DMS53 (cell line): ENCODE measurements at regions not wholly inside any gene's neighbourhood (a gene's known extent, or its start where the extent isn't known, plus 50 kb on each side); places are given as distances from the start of the nearest gene placed in this dataset.
"Not testable (repeated sequence)": the region's sequence is repeated elsewhere in the genome, so short reads cannot be mapped to it uniquely, and the experiment has no call there.

ENCODE experiments used
- DNase-seq: peaks from one replicate; lab custom pipeline; 2025; lab: John Stamatoyannopoulos, UW

GRCh38 chr3:106121491-106122289 lies 252.9 kb upstream of the CBLB start:
- no peak for DNase-seq

- no peak for DNase-seq
These were observed 256.0 kb upstream of the CBLB start for GRCh38 chr3:106124818-106125217.

- DNase-seq, result no peak
These were observed 256.5 kb upstream of the CBLB start for GRCh38 chr3:106125321-106125720.

- no peak for DNase-seq
These were observed 257.4 kb upstream of the CBLB start for GRCh38 chr3:106126067-106126845.

GRCh38 chr3:106126846-106127235 lies 258.0 kb upstream of the CBLB start:
- no peak for DNase-seq

GRCh38 chr3:106129939-106130338 lies 261.1 kb upstream of the CBLB start:
- no peak for DNase-seq

- DNase-seq, result no peak
These were observed 261.8 kb upstream of the CBLB start for GRCh38 chr3:106130384-106131198.

GRCh38 chr3:106135451-106136160 lies 266.8 kb upstream of the CBLB start:
- DNase-seq, result no peak

- no peak for DNase-seq
These were observed 271.0 kb upstream of the CBLB start for GRCh38 chr3:106139826-106140225.

- DNase-seq, result peak; percentile 13
These were observed 271.6 kb upstream of the CBLB start for GRCh38 chr3:106140431-106140830.

GRCh38 chr3:106144030-106144429 lies 275.2 kb upstream of the CBLB start:
- DNase-seq, result no peak

GRCh38 chr3:106148440-106149082 lies 279.7 kb upstream of the CBLB start:
- not testable (repeated sequence) for DNase-seq

GRCh38 chr3:106157411-106157810 lies 288.6 kb upstream of the CBLB start:
- DNase-seq, result peak; percentile 78

- DNase-seq, result no peak
These were observed 291.6 kb upstream of the CBLB start for GRCh38 chr3:106160396-106160795.

GRCh38 chr3:106161246-106161645 lies 292.4 kb upstream of the CBLB start:
- peak; percentile 23 for DNase-seq

- no peak for DNase-seq
These were observed 298.9 kb upstream of the CBLB start for GRCh38 chr3:106167728-106168127.

GRCh38 chr3:106168962-106169750 lies 300.3 kb upstream of the CBLB start:
- DNase-seq, result peak; percentile 42

GRCh38 chr3:106170636-106171035 lies 301.8 kb upstream of the CBLB start:
- DNase-seq, result no peak

GRCh38 chr3:106172101-106172500 lies 303.3 kb upstream of the CBLB start:
- DNase-seq, result no peak

GRCh38 chr3:106172780-106173179 lies 304.0 kb upstream of the CBLB start:
- no peak for DNase-seq
